Endothelial cell of umbilical vein (primary cell): ENCODE measurements at regions not wholly inside any gene's neighbourhood (a gene's known extent, or its start where the extent isn't known, plus 50 kb on each side); places are given as distances from the start of the nearest gene placed in this dataset.

Source experiments
- EZH2 ChIP-seq: IDR thresholded peaks from 2 replicates; pipeline ENCODE4 v1.6.1; 2012; ENCODE audit warnings: borderline replicate concordance, low read depth, mild to moderate bottlenecking, moderate library complexity, low read length, inconsistent platforms; ENCODE audit not compliant: severe bottlenecking
- FOS ChIP-seq: IDR thresholded peaks from 2 replicates; pipeline ENCODE4 v1.6.1; 2011; ENCODE audit warnings: mild to moderate bottlenecking, low read length, moderate library complexity, borderline replicate concordance; ENCODE audit not compliant: insufficient read depth
- POLR2A ChIP-seq: IDR thresholded peaks from 2 replicates; pipeline ENCODE4 v1.6.1; 2012; ENCODE audit warnings: low read depth, mild to moderate bottlenecking, control low read depth, low read length
- POLR2AphosphoS5 ChIP-seq: IDR thresholded peaks from 2 replicates; pipeline ENCODE4 v1.6.1; 2012; ENCODE audit warnings: low read depth, mild to moderate bottlenecking, control low read depth, low read length, moderate library complexity; ENCODE audit not compliant: insufficient read depth
- TF ChIP-seq, protein P1 (sequence below), 2 donors: IDR thresholded peaks; 1 replicate in 1 of 2; 2 replicates in 1 of 2; pipeline ENCODE4 v1.5.1; 2011; ENCODE audit warnings: low read length in 2 of 2, mild to moderate bottlenecking in 2 of 2, moderate library complexity in 2 of 2, control low read depth in 1 of 2, inconsistent platforms in 1 of 2, low read depth in 1 of 2; ENCODE audit not compliant: insufficient read depth in 1 of 2; ENCODE audit errors: extremely low read depth in 1 of 2

DNA sequence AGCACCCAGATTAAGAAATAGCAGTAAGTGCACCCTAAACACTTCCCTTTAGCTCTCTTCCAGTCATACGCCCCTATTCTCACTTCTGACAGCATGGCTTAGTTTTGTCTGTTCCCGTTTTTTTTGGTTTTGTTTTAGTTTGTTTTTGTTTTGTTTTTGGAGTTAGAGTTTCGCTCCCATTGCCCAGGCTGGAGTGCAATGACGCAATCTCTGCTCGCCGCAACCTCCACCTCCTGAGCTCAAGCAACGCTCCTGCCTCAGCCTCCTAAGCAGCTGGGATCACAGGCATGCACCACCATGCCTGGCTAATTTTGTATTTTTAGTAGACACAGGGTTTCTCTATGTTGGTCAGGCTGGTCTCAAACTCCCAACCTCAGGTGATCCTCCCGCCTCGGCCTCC, 2067.7 kb downstream of the SUCLG1 start:
- no peak for TF ChIP-seq EZH2
- no peak for TF ChIP-seq POLR2A
- TF ChIP-seq, protein P1, sequence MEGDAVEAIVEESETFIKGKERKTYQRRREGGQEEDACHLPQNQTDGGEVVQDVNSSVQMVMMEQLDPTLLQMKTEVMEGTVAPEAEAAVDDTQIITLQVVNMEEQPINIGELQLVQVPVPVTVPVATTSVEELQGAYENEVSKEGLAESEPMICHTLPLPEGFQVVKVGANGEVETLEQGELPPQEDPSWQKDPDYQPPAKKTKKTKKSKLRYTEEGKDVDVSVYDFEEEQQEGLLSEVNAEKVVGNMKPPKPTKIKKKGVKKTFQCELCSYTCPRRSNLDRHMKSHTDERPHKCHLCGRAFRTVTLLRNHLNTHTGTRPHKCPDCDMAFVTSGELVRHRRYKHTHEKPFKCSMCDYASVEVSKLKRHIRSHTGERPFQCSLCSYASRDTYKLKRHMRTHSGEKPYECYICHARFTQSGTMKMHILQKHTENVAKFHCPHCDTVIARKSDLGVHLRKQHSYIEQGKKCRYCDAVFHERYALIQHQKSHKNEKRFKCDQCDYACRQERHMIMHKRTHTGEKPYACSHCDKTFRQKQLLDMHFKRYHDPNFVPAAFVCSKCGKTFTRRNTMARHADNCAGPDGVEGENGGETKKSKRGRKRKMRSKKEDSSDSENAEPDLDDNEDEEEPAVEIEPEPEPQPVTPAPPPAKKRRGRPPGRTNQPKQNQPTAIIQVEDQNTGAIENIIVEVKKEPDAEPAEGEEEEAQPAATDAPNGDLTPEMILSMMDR (IDR thresholded peaks at IDR 0.05; ENCODE audit: extremely low read depth in 1 of 2, insufficient read depth in 1 of 2, low read depth in 1 of 2, low read length in 2 of 2) = no peak
- no peak for TF ChIP-seq FOS
- no peak for TF ChIP-seq POLR2AphosphoS5
